ENCODE measurements at regions not wholly inside any gene's neighbourhood (a gene's known extent, or its start where the extent isn't known, plus 50 kb on each side); places are given as distances from the start of the nearest gene placed in this dataset.
"Not testable (repeated sequence)": the region's sequence is repeated elsewhere in the genome, so short reads cannot be mapped to it uniquely, and the experiment has no call there.

- H3K27ac ChIP-seq (ENCODE audit: low read depth, low read length); H3K4me3 ChIP-seq (ENCODE audit: low read depth, low read length); H3K79me2 ChIP-seq (ENCODE audit: control insufficient read depth, insufficient read depth, low read length, unreplicated experiment); H3K27me3 ChIP-seq (ENCODE audit: insufficient read depth, low read length); H3K4me1 ChIP-seq (ENCODE audit: control insufficient read depth, insufficient read depth, low read length, unreplicated experiment); H3K36me3 ChIP-seq (ENCODE audit: insufficient read depth, low read length); H2AFZ ChIP-seq (ENCODE audit: low read length, unreplicated experiment): not testable (repeated sequence)
Measured at GRCh38 chr11:71721840-71722239, 111.2 kb upstream of the DEFB108B start.

- H3K27me3 ChIP-seq (ENCODE audit: insufficient read depth, low read length); H3K4me3 ChIP-seq (ENCODE audit: low read depth, low read length); H3K27ac ChIP-seq (ENCODE audit: low read depth, low read length); H3K4me1 ChIP-seq (ENCODE audit: control insufficient read depth, insufficient read depth, low read length, unreplicated experiment); H2AFZ ChIP-seq (ENCODE audit: low read length, unreplicated experiment); H3K36me3 ChIP-seq (ENCODE audit: insufficient read depth, low read length); H3K79me2 ChIP-seq (ENCODE audit: control insufficient read depth, insufficient read depth, low read length, unreplicated experiment): not testable (repeated sequence)
Measured at GRCh38 chr11:71723991-71724390, 109.0 kb upstream of the DEFB108B start.

GRCh38 chr11:71730748-71731147 lies 102.3 kb upstream of the DEFB108B start:
- H3K27ac ChIP-seq (ENCODE audit: low read depth, low read length); H3K4me1 ChIP-seq (ENCODE audit: control insufficient read depth, insufficient read depth, low read length, unreplicated experiment); H2AFZ ChIP-seq (ENCODE audit: low read length, unreplicated experiment); H3K4me3 ChIP-seq (ENCODE audit: low read depth, low read length); H3K27me3 ChIP-seq (ENCODE audit: insufficient read depth, low read length); H3K36me3 ChIP-seq (ENCODE audit: insufficient read depth, low read length); H3K79me2 ChIP-seq (ENCODE audit: control insufficient read depth, insufficient read depth, low read length, unreplicated experiment): not testable (repeated sequence)

GRCh38 chr11:71734368-71734767 lies 98.6 kb upstream of the DEFB108B start:
- not testable (repeated sequence) for H3K79me2 ChIP-seq (ENCODE audit: control insufficient read depth, insufficient read depth, low read length, unreplicated experiment); H3K4me1 ChIP-seq (ENCODE audit: control insufficient read depth, insufficient read depth, low read length, unreplicated experiment); H3K27me3 ChIP-seq (ENCODE audit: insufficient read depth, low read length); H3K36me3 ChIP-seq (ENCODE audit: insufficient read depth, low read length); H3K27ac ChIP-seq (ENCODE audit: low read depth, low read length); H3K4me3 ChIP-seq (ENCODE audit: low read depth, low read length); H2AFZ ChIP-seq (ENCODE audit: low read length, unreplicated experiment)

- H3K27ac ChIP-seq (ENCODE audit: low read depth, low read length); H3K36me3 ChIP-seq (ENCODE audit: insufficient read depth, low read length); H3K79me2 ChIP-seq (ENCODE audit: control insufficient read depth, insufficient read depth, low read length, unreplicated experiment); H3K4me3 ChIP-seq (ENCODE audit: low read depth, low read length); H2AFZ ChIP-seq (ENCODE audit: low read length, unreplicated experiment); H3K4me1 ChIP-seq (ENCODE audit: control insufficient read depth, insufficient read depth, low read length, unreplicated experiment): not testable (repeated sequence)
- peaks cover 11% of the 10 kb centered on the region for H3K27me3 ChIP-seq (ENCODE audit: insufficient read depth, low read length)
Measured at GRCh38 chr11:71738317-71738716, 94.7 kb upstream of the DEFB108B start.

- not testable (repeated sequence) for H3K79me2 ChIP-seq (ENCODE audit: control insufficient read depth, insufficient read depth, low read length, unreplicated experiment); H3K27ac ChIP-seq (ENCODE audit: low read depth, low read length); H3K4me1 ChIP-seq (ENCODE audit: control insufficient read depth, insufficient read depth, low read length, unreplicated experiment); H2AFZ ChIP-seq (ENCODE audit: low read length, unreplicated experiment); H3K4me3 ChIP-seq (ENCODE audit: low read depth, low read length); H3K36me3 ChIP-seq (ENCODE audit: insufficient read depth, low read length)
- peaks cover 19% of the 10 kb centered on the region for H3K27me3 ChIP-seq (ENCODE audit: insufficient read depth, low read length)
Measured at GRCh38 chr11:71743385-71743784, 89.6 kb upstream of the DEFB108B start.

- not testable (repeated sequence) for H3K36me3 ChIP-seq (ENCODE audit: insufficient read depth, low read length); H3K79me2 ChIP-seq (ENCODE audit: control insufficient read depth, insufficient read depth, low read length, unreplicated experiment); H3K4me1 ChIP-seq (ENCODE audit: control insufficient read depth, insufficient read depth, low read length, unreplicated experiment); H3K27ac ChIP-seq (ENCODE audit: low read depth, low read length); H2AFZ ChIP-seq (ENCODE audit: low read length, unreplicated experiment); H3K4me3 ChIP-seq (ENCODE audit: low read depth, low read length)
- H3K27me3 ChIP-seq (ENCODE audit: insufficient read depth, low read length): peaks cover 19% of the 10 kb centered on the region
Measured at GRCh38 chr11:71745656-71746055, 87.3 kb upstream of the DEFB108B start.

GRCh38 chr11:71746263-71746662 lies 86.7 kb upstream of the DEFB108B start:
- not testable (repeated sequence) for H3K36me3 ChIP-seq (ENCODE audit: insufficient read depth, low read length); H3K27ac ChIP-seq (ENCODE audit: low read depth, low read length); H3K4me3 ChIP-seq (ENCODE audit: low read depth, low read length); H3K79me2 ChIP-seq (ENCODE audit: control insufficient read depth, insufficient read depth, low read length, unreplicated experiment); H3K4me1 ChIP-seq (ENCODE audit: control insufficient read depth, insufficient read depth, low read length, unreplicated experiment); H2AFZ ChIP-seq (ENCODE audit: low read length, unreplicated experiment)
- peaks cover 16% of the 10 kb centered on the region for H3K27me3 ChIP-seq (ENCODE audit: insufficient read depth, low read length)

- not testable (repeated sequence) for H2AFZ ChIP-seq (ENCODE audit: low read length, unreplicated experiment); H3K4me3 ChIP-seq (ENCODE audit: low read depth, low read length); H3K27me3 ChIP-seq (ENCODE audit: insufficient read depth, low read length); H3K36me3 ChIP-seq (ENCODE audit: insufficient read depth, low read length); H3K4me1 ChIP-seq (ENCODE audit: control insufficient read depth, insufficient read depth, low read length, unreplicated experiment); H3K79me2 ChIP-seq (ENCODE audit: control insufficient read depth, insufficient read depth, low read length, unreplicated experiment); H3K27ac ChIP-seq (ENCODE audit: low read depth, low read length)
Measured at GRCh38 chr11:71748965-71749620, 83.9 kb upstream of the DEFB108B start.

GRCh38 chr11:71750908-71751307 lies 82.1 kb upstream of the DEFB108B start:
- not testable (repeated sequence) for H3K27ac ChIP-seq (ENCODE audit: low read depth, low read length); H3K36me3 ChIP-seq (ENCODE audit: insufficient read depth, low read length)

GRCh38 chr11:71764695-71765491 lies 68.1 kb upstream of the DEFB108B start:
- H3K27ac ChIP-seq (ENCODE audit: low read depth, low read length); H2AFZ ChIP-seq (ENCODE audit: low read length, unreplicated experiment); H3K79me2 ChIP-seq (ENCODE audit: control insufficient read depth, insufficient read depth, low read length, unreplicated experiment); H3K36me3 ChIP-seq (ENCODE audit: insufficient read depth, low read length); H3K4me1 ChIP-seq (ENCODE audit: control insufficient read depth, insufficient read depth, low read length, unreplicated experiment); H3K4me3 ChIP-seq (ENCODE audit: low read depth, low read length): not testable (repeated sequence)
- peaks cover 20% of the 10 kb centered on the region for H3K27me3 ChIP-seq (ENCODE audit: insufficient read depth, low read length)

More at GRCh38 chr11:71750908-71751307, 82.1 kb upstream of the DEFB108B start:
- not testable (repeated sequence) for H3K4me3 ChIP-seq (ENCODE audit: low read depth, low read length); H3K79me2 ChIP-seq (ENCODE audit: control insufficient read depth, insufficient read depth, low read length, unreplicated experiment); H3K27me3 ChIP-seq (ENCODE audit: insufficient read depth, low read length); H2AFZ ChIP-seq (ENCODE audit: low read length, unreplicated experiment); H3K4me1 ChIP-seq (ENCODE audit: control insufficient read depth, insufficient read depth, low read length, unreplicated experiment)
